Heart left ventricle (tissue), 13 donors: ENCODE measurements at regions not wholly inside any gene's neighbourhood (a gene's known extent, or its start where the extent isn't known, plus 50 kb on each side); places are given as distances from the start of the nearest gene placed in this dataset.

ENCODE experiments used
- POLR2A ChIP-seq, 2 donors: fragments of 450-650 bp; IDR thresholded peaks; one replicate each; pipeline ENCODE4 v1.6.1; 2017; ENCODE audit warnings: antibody characterized with exemption in 2 of 2, mild to moderate bottlenecking in 2 of 2, moderate library complexity in 2 of 2
- TF ChIP-seq, protein P1 (sequence below), 12 donors: fragments of 200-600 bp; sonication (generic) in 4 of 12; IDR thresholded peaks; one replicate each; pipeline versions ENCODE4 v1.5.0 to v1.8.0; 2018 to 2022; ENCODE audit warnings: antibody characterized with exemption in 12 of 12, mild to moderate bottlenecking in 5 of 12
- donor health status: ischemic (EF 13 %, LVEDD 7.1; RV severe dilation, severe dysfunction).
- donor health status: DM: no; HTN: yes; CAD: no.
- donor health status: DM: no; HTN: no; CAD: no.
- donor health status: ischemic (EF 25% LVEDD 6.9; RV normal size, moderate dysfunction).
- donor health status: ischemic (EF 25% LVEDD 5.7; RV mildly dilated, moderate dysfunction).
- donor health status: ischemic (EF 35%, LVEDD 5.7; RV mildly dilated, moderate dysfunction).
- donor health status: nonischemic (EF 11% LVEDD 7.7; RV severe dilation, severe dysfunction).
- donor health status: DM: yes; HTN: yes; CAD: no.
- donor health status: PGD.
- donor health status: ischemic (EF 29% LVEDD 5.4; RV normal size, mild dysfunction).
- donor health status: nonischemic (EF 23%, LVEDD 6.1; RV moderate dilation, normal function).

GRCh38 chr16:66203476-66203875 is 163.0 kb upstream of the CDH5 start:
- TF ChIP-seq, protein P1, sequence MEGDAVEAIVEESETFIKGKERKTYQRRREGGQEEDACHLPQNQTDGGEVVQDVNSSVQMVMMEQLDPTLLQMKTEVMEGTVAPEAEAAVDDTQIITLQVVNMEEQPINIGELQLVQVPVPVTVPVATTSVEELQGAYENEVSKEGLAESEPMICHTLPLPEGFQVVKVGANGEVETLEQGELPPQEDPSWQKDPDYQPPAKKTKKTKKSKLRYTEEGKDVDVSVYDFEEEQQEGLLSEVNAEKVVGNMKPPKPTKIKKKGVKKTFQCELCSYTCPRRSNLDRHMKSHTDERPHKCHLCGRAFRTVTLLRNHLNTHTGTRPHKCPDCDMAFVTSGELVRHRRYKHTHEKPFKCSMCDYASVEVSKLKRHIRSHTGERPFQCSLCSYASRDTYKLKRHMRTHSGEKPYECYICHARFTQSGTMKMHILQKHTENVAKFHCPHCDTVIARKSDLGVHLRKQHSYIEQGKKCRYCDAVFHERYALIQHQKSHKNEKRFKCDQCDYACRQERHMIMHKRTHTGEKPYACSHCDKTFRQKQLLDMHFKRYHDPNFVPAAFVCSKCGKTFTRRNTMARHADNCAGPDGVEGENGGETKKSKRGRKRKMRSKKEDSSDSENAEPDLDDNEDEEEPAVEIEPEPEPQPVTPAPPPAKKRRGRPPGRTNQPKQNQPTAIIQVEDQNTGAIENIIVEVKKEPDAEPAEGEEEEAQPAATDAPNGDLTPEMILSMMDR (IDR thresholded peaks at IDR 0.05), result no peak
- TF ChIP-seq POLR2A (IDR thresholded peaks at IDR 0.05), result no peak
